Type B pancreatic cell (in vitro differentiated cells): ENCODE measurements at regions not wholly inside any gene's neighbourhood (a gene's known extent, or its start where the extent isn't known, plus 50 kb on each side); places are given as distances from the start of the nearest gene placed in this dataset.

Experiments
- DNase-seq: peaks from one replicate; pipeline ENCODE4 v3.0.0; 2021; ENCODE audit warnings: mixed read lengths; ENCODE audit not compliant: unreplicated experiment; ENCODE audit errors: extremely low spot score
- H3K27ac Mint-ChIP-seq: 2 replicates; pipeline ENCODE4 v1.8.0; 2021; ENCODE audit warnings: mild to moderate bottlenecking, mixed read lengths
- H3K27me3 Mint-ChIP-seq: 2 replicates; pipeline ENCODE4 v1.8.0; 2021; ENCODE audit warnings: mixed read lengths
- H3K36me3 Mint-ChIP-seq: 2 replicates; pipeline ENCODE4 v1.8.0; 2021; ENCODE audit warnings: mixed read lengths
- H3K4me1 Mint-ChIP-seq: one replicate; pipeline ENCODE4 v1.8.0; 2021; ENCODE audit warnings: mixed read lengths; ENCODE audit not compliant: unreplicated experiment
- H3K4me3 Mint-ChIP-seq: 2 replicates; pipeline ENCODE4 v1.8.0; 2021; ENCODE audit warnings: mild to moderate bottlenecking, mixed read lengths
- H3K9me3 Mint-ChIP-seq: 2 replicates; pipeline ENCODE4 v1.8.0; 2021; ENCODE audit warnings: mixed read lengths
- CTCF ChIP-seq: fragments of 200-600 bp; sonication (generic); conservative IDR thresholded peaks from 2 replicates; pipeline ENCODE4 v1.5.0; 2021; ENCODE audit warnings: antibody characterized with exemption, mild to moderate bottlenecking

- no peak for DNase-seq
- no peaks in the 10 kb centered on the region for H3K27me3 Mint-ChIP-seq
- no peak for TF ChIP-seq CTCF
- H3K27ac Mint-ChIP-seq, result no peak overlapping the region
- H3K4me3 Mint-ChIP-seq, result no peak overlapping the region
- peaks cover 7% of the 10 kb centered on the region for H3K4me1 Mint-ChIP-seq
- no peaks in the 10 kb centered on the region for H3K36me3 Mint-ChIP-seq
- no peaks in the 10 kb centered on the region for H3K9me3 Mint-ChIP-seq
These were observed 81.1 kb upstream of the NEIL3 start for GRCh38 chr4:177228599-177228998.

DNA sequence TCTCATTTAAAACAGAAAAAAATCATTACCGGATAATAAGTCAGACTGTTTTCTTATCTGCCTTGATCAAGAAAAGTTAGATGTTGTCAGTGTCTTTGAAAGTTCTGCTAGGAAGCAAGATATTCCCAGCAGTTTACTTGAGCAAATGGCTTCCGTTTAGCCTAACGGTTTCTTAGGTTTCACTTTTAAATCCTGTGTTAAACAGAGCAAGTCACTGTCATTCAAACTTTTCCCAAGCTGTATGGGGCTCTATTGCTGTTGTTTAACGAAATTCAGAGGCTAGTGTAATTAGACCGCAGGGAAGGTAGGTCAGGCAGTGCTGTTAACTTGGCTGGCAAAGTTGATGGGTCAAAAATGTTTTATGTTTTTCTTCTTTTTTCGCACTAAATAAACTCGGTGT, 80.3 kb upstream of the NEIL3 start:
- TF ChIP-seq CTCF, result no peak
- Mint-ChIP-seq H3K27me3 (no peaks in the 10 kb centered on the region), H3K36me3 (no peaks in the 10 kb centered on the region), H3K4me3 (no peak overlapping the region), H3K9me3 (no peaks in the 10 kb centered on the region), H3K4me1 (peaks cover 7% of the 10 kb centered on the region), H3K27ac (no peak overlapping the region)
- no peak for DNase-seq

GRCh38 chr4:177232473-177232872, 77.2 kb upstream of the NEIL3 start:
- H3K27ac Mint-ChIP-seq, result no peak overlapping the region
- H3K4me3 Mint-ChIP-seq, result no peak overlapping the region

DNA sequence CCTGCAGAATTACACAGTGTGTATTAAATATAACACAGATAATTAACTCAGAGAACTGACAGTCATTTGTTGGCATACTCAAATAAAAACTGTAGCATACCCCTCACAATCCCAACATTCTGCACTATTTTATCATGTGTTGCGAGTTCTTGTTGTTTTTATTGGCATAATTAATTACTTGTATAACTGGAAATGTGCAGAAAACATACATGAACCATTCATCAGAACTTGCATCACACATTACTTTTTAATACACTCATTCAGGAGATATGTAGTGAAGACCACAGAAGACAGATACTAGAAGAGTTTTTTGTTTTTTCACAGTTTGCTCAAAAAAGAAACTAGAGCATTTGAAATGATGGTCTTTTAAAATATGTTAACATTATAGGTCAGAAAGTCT, 74.6 kb upstream of the NEIL3 start:
- no peaks in the 10 kb centered on the region for H3K36me3 Mint-ChIP-seq
- DNase-seq, result no peak
- H3K4me3 Mint-ChIP-seq, result no peak overlapping the region
- TF ChIP-seq CTCF, result no peak
- no peaks in the 10 kb centered on the region for H3K4me1 Mint-ChIP-seq
- no peak overlapping the region for H3K27ac Mint-ChIP-seq
- H3K9me3 Mint-ChIP-seq, result no peaks in the 10 kb centered on the region
- no peaks in the 10 kb centered on the region for H3K27me3 Mint-ChIP-seq

More at GRCh38 chr4:177232473-177232872, 77.2 kb upstream of the NEIL3 start:
- no peak for TF ChIP-seq CTCF
- DNase-seq, result no peak
- peaks cover 7% of the 10 kb centered on the region for H3K4me1 Mint-ChIP-seq
- H3K9me3 Mint-ChIP-seq, result no peaks in the 10 kb centered on the region
- no peaks in the 10 kb centered on the region for H3K27me3 Mint-ChIP-seq
- H3K36me3 Mint-ChIP-seq, result no peaks in the 10 kb centered on the region

GRCh38 chr4:177236886-177237285, 72.8 kb upstream of the NEIL3 start:
- no peaks in the 10 kb centered on the region for H3K4me1 Mint-ChIP-seq
- TF ChIP-seq CTCF, result no peak
- DNase-seq, result no peak
- no peaks in the 10 kb centered on the region for H3K27me3 Mint-ChIP-seq
- no peak overlapping the region for H3K4me3 Mint-ChIP-seq
- no peak overlapping the region for H3K27ac Mint-ChIP-seq
- H3K36me3 Mint-ChIP-seq, result no peaks in the 10 kb centered on the region
- H3K9me3 Mint-ChIP-seq, result peaks cover 1% of the 10 kb centered on the region

DNA sequence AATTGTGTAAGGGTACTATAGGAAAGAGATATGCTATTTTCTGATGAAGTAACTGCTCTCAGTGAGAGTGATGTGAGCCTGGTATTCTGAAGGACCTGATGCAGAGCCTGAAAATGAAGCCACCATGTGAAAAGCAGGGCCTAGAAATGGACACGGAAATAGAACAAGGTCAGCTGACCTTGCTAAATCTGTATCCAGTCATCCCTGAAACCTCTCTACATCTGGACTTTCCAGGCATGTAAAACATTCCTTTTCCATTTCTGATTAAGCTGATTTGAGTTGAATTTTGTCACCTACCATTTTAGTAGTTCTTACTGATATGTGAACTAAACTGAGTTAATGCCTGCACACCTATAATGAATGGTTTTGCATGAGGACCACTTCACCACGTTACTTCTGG, 72.4 kb upstream of the NEIL3 start:
- TF ChIP-seq CTCF, result no peak
- no peak for DNase-seq
- no peak overlapping the region for H3K27ac Mint-ChIP-seq
- no peaks in the 10 kb centered on the region for H3K4me1 Mint-ChIP-seq
- no peak overlapping the region for H3K4me3 Mint-ChIP-seq
- no peaks in the 10 kb centered on the region for H3K27me3 Mint-ChIP-seq
- no peaks in the 10 kb centered on the region for H3K36me3 Mint-ChIP-seq
- H3K9me3 Mint-ChIP-seq, result peaks cover 4% of the 10 kb centered on the region
